Transverse colon (tissue), 4 donors: ENCODE measurements at regions not wholly inside any gene's neighbourhood (a gene's known extent, or its start where the extent isn't known, plus 50 kb on each side); places are given as distances from the start of the nearest gene placed in this dataset.

ENCODE experiments used
- DNase-seq: peaks from one replicate; pipeline ENCODE4 v3.0.0-alpha.2; 2019
- H3K27ac ChIP-seq, 4 donors: fragments of 200-600 bp; sonication (generic); 2 replicates each; pipeline ENCODE4 v1.5.1; 2016 to 2018; ENCODE audit warnings: inconsistent platforms in 4 of 4
- H3K27me3 ChIP-seq: fragments of 200-600 bp; sonication (generic); 2 replicates; pipeline ENCODE4 v1.5.1; 2017; ENCODE audit warnings: inconsistent platforms
- H3K36me3 ChIP-seq, 4 donors: fragments of 200-600 bp; sonication (generic); 2 replicates each; pipeline ENCODE4 v1.5.1; 2017 to 2019; ENCODE audit warnings: inconsistent platforms in 4 of 4
- H3K4me1 ChIP-seq, 4 donors: fragments of 200-600 bp; sonication (generic); 2 replicates each; pipeline ENCODE4 v1.5.1; 2017 to 2020; ENCODE audit warnings: inconsistent platforms in 4 of 4
- H3K4me3 ChIP-seq, 4 donors: fragments of 200-600 bp; sonication (generic); 1 replicate in 1 of 4; 2 replicates in 3 of 4; pipeline versions ENCODE4 v1.5.1 to v1.6.1; 2017 to 2019; ENCODE audit warnings: inconsistent platforms in 4 of 4
- H3K9me3 ChIP-seq, 2 donors: fragments of 200-600 bp; sonication (generic); 2 replicates each; pipeline ENCODE4 v1.5.1; 2017 to 2019; ENCODE audit warnings: inconsistent platforms in 2 of 2
- EP300 ChIP-seq: sonication (generic); formaldehyde crosslinking; IDR thresholded peaks from one replicate; pipeline ENCODE4 v1.6.1; 2017; ENCODE audit warnings: antibody characterized with exemption, low read depth
- POLR2A ChIP-seq: fragments of 450-650 bp; IDR thresholded peaks from one replicate; pipeline ENCODE4 v1.6.1; 2016; ENCODE audit warnings: antibody characterized with exemption, mild to moderate bottlenecking, moderate library complexity
- POLR2AphosphoS5 ChIP-seq, 3 donors: sonication (generic); formaldehyde crosslinking; IDR thresholded peaks; one replicate each; pipeline ENCODE4 v1.6.1; 2016; ENCODE audit warnings: antibody characterized with exemption in 3 of 3
- WGBS, 2 donors: methylation state at CpG; one replicate each; pipeline ENCODE4 v1.1.5; 2018; ENCODE audit warnings: low coverage in 1 of 2; 5-methylcytosine and 5-hydroxymethylcytosine counted together
- in situ Hi-C, 4 donors: fragments of 200-750 bp; cut with MboI; loops; one replicate each; pipeline versions ENCODE4 v1.15.0 to v1.15.1; 2017; ENCODE audit warnings: low sequenced_read_pairs in 3 of 4, low pct_ligation_motif_present in 1 of 4, low pct_unique_long_range_greater_than_20kb in 1 of 4
- intact Hi-C: fragments of 100-400 bp; cut with DNase I; formaldehyde crosslinking; loops from one replicate; pipeline ENCODE4 v1.15.1; 2023; ENCODE audit warnings: low total_unique reads
- TF ChIP-seq, protein P1 (sequence below), 5 experiments: fragments of 200-600 bp in 3 of 5; fragments of 450-650 bp in 2 of 5; sonication (generic) in 3 of 5; IDR thresholded peaks; 1 replicate in 2 of 5; 2 replicates in 3 of 5; pipeline ENCODE4 v1.5.1; 2016 to 2017; ENCODE audit warnings: antibody characterized with exemption in 5 of 5, inconsistent platforms in 3 of 5, mild to moderate bottlenecking in 2 of 5, moderate library complexity in 1 of 5

DNA sequence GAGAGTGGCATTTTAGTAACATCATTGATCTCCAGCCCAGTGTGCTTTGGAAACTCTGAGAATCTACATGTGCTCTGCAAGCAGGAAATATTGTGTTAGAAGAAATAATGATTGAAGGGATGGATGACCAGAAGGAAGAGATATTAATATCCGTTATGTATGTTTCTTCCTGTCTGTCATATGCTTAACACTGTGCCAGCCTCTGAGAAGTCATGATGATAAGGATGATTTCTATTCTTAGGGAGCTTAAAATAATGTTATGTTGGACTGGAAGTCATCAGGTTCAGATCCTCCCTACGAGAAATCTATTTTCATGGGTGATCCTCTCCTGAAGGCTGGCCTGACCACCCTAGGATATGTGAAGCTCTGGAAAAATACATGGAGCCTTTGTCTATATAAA is 192.4 kb upstream of the GORAB start:
- Histone ChIP-seq H3K9me3 (no peaks in the 10 kb centered on the region), H3K4me3 (no peak overlapping the region), H3K27me3 (no peaks in the 10 kb centered on the region), H3K36me3 (no peaks in the 10 kb centered on the region), H3K4me1 (no peaks in the 10 kb centered on the region), H3K27ac (no peak overlapping the region)
- 83 to 100% methylated on average over 1 to 2 of the region's 2 CpGs for WGBS, 2 donors
- in situ Hi-C loops (no loop called here), intact Hi-C loops (no loop called here)
- no peak for DNase-seq
- no peak for TF ChIP-seq POLR2A
- TF ChIP-seq, protein P1, sequence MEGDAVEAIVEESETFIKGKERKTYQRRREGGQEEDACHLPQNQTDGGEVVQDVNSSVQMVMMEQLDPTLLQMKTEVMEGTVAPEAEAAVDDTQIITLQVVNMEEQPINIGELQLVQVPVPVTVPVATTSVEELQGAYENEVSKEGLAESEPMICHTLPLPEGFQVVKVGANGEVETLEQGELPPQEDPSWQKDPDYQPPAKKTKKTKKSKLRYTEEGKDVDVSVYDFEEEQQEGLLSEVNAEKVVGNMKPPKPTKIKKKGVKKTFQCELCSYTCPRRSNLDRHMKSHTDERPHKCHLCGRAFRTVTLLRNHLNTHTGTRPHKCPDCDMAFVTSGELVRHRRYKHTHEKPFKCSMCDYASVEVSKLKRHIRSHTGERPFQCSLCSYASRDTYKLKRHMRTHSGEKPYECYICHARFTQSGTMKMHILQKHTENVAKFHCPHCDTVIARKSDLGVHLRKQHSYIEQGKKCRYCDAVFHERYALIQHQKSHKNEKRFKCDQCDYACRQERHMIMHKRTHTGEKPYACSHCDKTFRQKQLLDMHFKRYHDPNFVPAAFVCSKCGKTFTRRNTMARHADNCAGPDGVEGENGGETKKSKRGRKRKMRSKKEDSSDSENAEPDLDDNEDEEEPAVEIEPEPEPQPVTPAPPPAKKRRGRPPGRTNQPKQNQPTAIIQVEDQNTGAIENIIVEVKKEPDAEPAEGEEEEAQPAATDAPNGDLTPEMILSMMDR (IDR thresholded peaks at IDR 0.05), result no peak
- no peak for TF ChIP-seq EP300
- TF ChIP-seq POLR2AphosphoS5 (IDR thresholded peaks at IDR 0.05), result no peak

DNA sequence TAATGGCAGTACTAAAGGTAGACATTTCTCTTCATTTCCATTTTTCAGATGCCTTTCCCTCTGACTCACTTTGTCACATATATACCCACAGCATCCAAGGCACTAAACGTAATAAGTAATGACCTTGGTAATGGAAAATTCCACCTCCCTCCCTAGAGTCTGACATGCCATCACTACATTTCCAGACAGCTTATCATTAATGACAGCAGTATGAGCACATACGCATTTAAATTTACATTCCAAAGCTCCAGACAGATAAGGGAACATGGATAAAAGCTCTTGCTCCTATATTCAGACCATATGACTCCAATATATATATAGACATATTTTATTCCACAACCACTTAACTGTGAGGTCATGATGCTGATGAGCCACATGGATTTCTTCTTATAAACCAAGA is 191.7 kb upstream of the GORAB start:
- in situ Hi-C loops (no loop called here), intact Hi-C loops (no loop called here)
- H3K27me3 ChIP-seq, result no peaks in the 10 kb centered on the region
- 81 to 100% methylated on average over 2 of the region's 2 CpGs for WGBS, 2 donors
- no peak for DNase-seq
- no peak overlapping the region for H3K4me3 ChIP-seq
- H3K9me3 ChIP-seq, result no peaks in the 10 kb centered on the region
- H3K36me3 ChIP-seq, result no peaks in the 10 kb centered on the region
- TF ChIP-seq POLR2A, result no peak
- TF ChIP-seq EP300, result no peak
- TF ChIP-seq, protein P1 (IDR thresholded peaks at IDR 0.05), result no peak
- no peak for TF ChIP-seq POLR2AphosphoS5 (IDR thresholded peaks at IDR 0.05)
- H3K4me1 ChIP-seq, result no peaks in the 10 kb centered on the region
- no peak overlapping the region for H3K27ac ChIP-seq

DNA sequence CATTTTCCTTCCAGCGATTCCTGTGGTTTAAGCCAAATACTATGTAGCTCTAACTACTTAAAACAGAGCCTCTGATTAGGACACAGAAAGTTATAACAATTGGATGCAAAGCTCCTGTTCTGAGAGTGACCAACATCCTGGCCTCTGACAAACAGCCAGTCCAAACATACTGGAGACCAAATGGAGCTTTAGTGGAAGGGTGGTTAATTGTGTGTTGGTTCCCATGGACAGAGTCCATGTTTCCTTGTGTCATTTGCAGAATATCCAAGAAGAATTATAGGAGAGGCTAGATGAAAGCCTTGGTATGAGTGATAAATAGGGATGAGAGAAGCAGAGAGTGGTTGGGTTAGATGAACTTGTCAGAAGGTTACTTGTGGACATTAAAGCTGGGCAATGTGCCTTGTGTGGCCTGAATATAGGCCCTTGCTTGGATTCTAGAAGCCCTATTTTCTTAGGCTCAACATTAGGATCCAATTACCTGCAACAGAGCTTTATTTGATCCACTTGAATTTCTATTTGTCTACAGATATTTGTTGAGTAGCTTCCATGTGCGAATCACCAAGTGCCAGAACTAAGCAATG is 180.5 kb upstream of the GORAB start:
- Histone ChIP-seq H3K36me3 (no peaks in the 10 kb centered on the region), H3K27ac (no peak overlapping the region), H3K9me3 (no peaks in the 10 kb centered on the region), H3K4me3 (no peak overlapping the region), H3K4me1 (no peaks in the 10 kb centered on the region), H3K27me3 (no peaks in the 10 kb centered on the region)
- WGBS, 2 donors, result 44 to 60% methylated on average over 1 to 2 of the region's 2 CpGs
- in situ Hi-C loops (no loop called here), intact Hi-C loops (no loop called here)
- TF ChIP-seq, protein P1 (IDR thresholded peaks at IDR 0.05), result no peak
- no peak for TF ChIP-seq POLR2AphosphoS5 (IDR thresholded peaks at IDR 0.05)
- no peak for TF ChIP-seq POLR2A
- TF ChIP-seq EP300, result no peak
- no peak for DNase-seq

DNA sequence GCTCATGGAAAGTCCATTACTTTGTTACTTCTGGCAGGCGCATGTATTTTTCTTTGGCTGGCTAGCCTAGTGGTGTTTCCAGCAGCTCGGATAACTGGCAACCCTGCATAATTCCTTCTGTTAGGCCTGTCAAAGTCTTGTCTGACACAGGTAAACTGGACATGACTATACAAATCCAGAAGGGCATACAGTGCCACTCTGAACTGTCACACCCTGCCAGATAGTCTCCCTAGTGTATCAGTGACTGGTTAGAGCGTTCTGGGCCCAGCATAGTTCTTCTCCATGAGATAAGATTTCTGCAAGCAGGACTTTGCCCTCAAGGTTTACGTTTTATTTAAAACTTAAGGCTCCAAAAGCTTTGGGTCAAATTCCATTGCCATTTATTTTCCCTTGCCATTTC is 177.7 kb upstream of the GORAB start:
- 72 to 86% methylated on average over 3 to 4 of the region's 4 CpGs for WGBS, 2 donors
- no peak for DNase-seq
- Histone ChIP-seq H3K36me3 (no peaks in the 10 kb centered on the region), H3K9me3 (no peaks in the 10 kb centered on the region), H3K4me3 (no peak overlapping the region), H3K27me3 (no peaks in the 10 kb centered on the region), H3K27ac (no peak overlapping the region), H3K4me1 (no peaks in the 10 kb centered on the region)
- intact Hi-C loops, result no loop called here
- no peak for TF ChIP-seq EP300
- TF ChIP-seq, protein P1 (IDR thresholded peaks at IDR 0.05), result no peak
- TF ChIP-seq POLR2AphosphoS5 (IDR thresholded peaks at IDR 0.05), result no peak
- TF ChIP-seq POLR2A, result no peak
- in situ Hi-C loops, result no loop called here
